Trophoblast cell (in vitro differentiated cells and primary cell): ENCODE measurements at regions not wholly inside any gene's neighbourhood (a gene's known extent, or its start where the extent isn't known, plus 50 kb on each side); places are given as distances from the start of the nearest gene placed in this dataset.

ENCODE experiments used
- DNase-seq, 2 donors: peaks; one replicate each; pipeline ENCODE4 v3.0.0-alpha.2; 2016
- H2AFZ ChIP-seq: 2 replicates; pipeline ENCODE4 v1.6.1; 2013; ENCODE audit warnings: low read length, moderate library complexity, mild to moderate bottlenecking; ENCODE audit not compliant: insufficient read depth, poor library complexity
- H2AK5ac ChIP-seq: 2 replicates; pipeline ENCODE4 v1.6.1; 2013; ENCODE audit warnings: mild to moderate bottlenecking, low read length
- H2BK120ac ChIP-seq: 2 replicates; pipeline ENCODE4 v1.6.1; 2013; ENCODE audit warnings: low read length, mild to moderate bottlenecking, moderate library complexity; ENCODE audit not compliant: insufficient read depth, poor library complexity
- H2BK12ac ChIP-seq: 2 replicates; pipeline ENCODE4 v1.6.1; 2013; ENCODE audit warnings: mild to moderate bottlenecking, low read length, moderate library complexity
- H2BK5ac ChIP-seq: 2 replicates; pipeline ENCODE4 v1.6.1; 2013; ENCODE audit warnings: low read length, low read depth, moderate library complexity, mild to moderate bottlenecking; ENCODE audit not compliant: poor library complexity
- H3K14ac ChIP-seq: 2 replicates; pipeline ENCODE4 v1.6.1; 2013; ENCODE audit warnings: mild to moderate bottlenecking, low read length
- H3K18ac ChIP-seq: 2 replicates; pipeline ENCODE4 v1.6.1; 2013; ENCODE audit warnings: mild to moderate bottlenecking, low read length
- H3K23ac ChIP-seq: 2 replicates; pipeline ENCODE4 v1.6.1; 2013; ENCODE audit warnings: low read length
- H3K27ac ChIP-seq: 2 replicates; pipeline ENCODE4 v1.5.1; 2013; ENCODE audit warnings: low read depth, mild to moderate bottlenecking, inconsistent platforms, low read length, moderate library complexity
- H3K27me3 ChIP-seq: 2 replicates; pipeline ENCODE4 v1.6.1; 2013; ENCODE audit warnings: inconsistent platforms, mild to moderate bottlenecking, low read length, moderate library complexity; ENCODE audit not compliant: insufficient read depth
- H3K36me3 ChIP-seq, 2 experiments: 1 replicate in 1 of 2; 2 replicates in 1 of 2; pipeline ENCODE4 v1.6.1; 2013; ENCODE audit warnings: low read length in 2 of 2, mild to moderate bottlenecking in 2 of 2, moderate library complexity in 1 of 2; ENCODE audit not compliant: insufficient read depth in 2 of 2, control insufficient read depth in 1 of 2
- H3K4ac ChIP-seq: 2 replicates; pipeline ENCODE4 v1.6.1; 2013; ENCODE audit warnings: low read depth, mild to moderate bottlenecking, low read length, moderate library complexity
- H3K4me1 ChIP-seq, 2 experiments: 1 replicate in 1 of 2; 2 replicates in 1 of 2; pipeline ENCODE4 v1.6.1; 2013; ENCODE audit warnings: low read length in 2 of 2, mild to moderate bottlenecking in 2 of 2, moderate library complexity in 1 of 2; ENCODE audit not compliant: insufficient read depth in 2 of 2, control insufficient read depth in 1 of 2
- H3K4me2 ChIP-seq: 2 replicates; pipeline ENCODE4 v1.6.1; 2013; ENCODE audit warnings: inconsistent platforms, mild to moderate bottlenecking, low read length, moderate library complexity
- H3K4me3 ChIP-seq: 2 replicates; pipeline ENCODE4 v1.5.1; 2013; ENCODE audit warnings: mild to moderate bottlenecking, low read depth, low read length, inconsistent platforms
- H3K79me1 ChIP-seq: one replicate; pipeline ENCODE4 v1.6.1; 2013; ENCODE audit warnings: low read length
- H3K79me2 ChIP-seq: 2 replicates; pipeline ENCODE4 v1.6.1; 2013; ENCODE audit warnings: low read length, mild to moderate bottlenecking; ENCODE audit not compliant: control insufficient read depth, insufficient read depth, poor library complexity
- H3K9ac ChIP-seq: 2 replicates; pipeline ENCODE4 v1.6.1; 2013; ENCODE audit warnings: mild to moderate bottlenecking, low read length
- H3K9me3 ChIP-seq: 2 replicates; pipeline ENCODE4 v1.6.1; 2013; ENCODE audit warnings: low read depth, mild to moderate bottlenecking, control low read depth, inconsistent platforms, low read length; ENCODE audit not compliant: insufficient read depth
- H4K12ac ChIP-seq: 2 replicates; pipeline ENCODE4 v1.6.1; 2013; ENCODE audit warnings: low read depth, mild to moderate bottlenecking, low read length, moderate library complexity
- H4K8ac ChIP-seq: 2 replicates; pipeline ENCODE4 v1.6.1; 2013; ENCODE audit warnings: low read depth, mild to moderate bottlenecking, low read length, moderate library complexity
- H4K91ac ChIP-seq: one replicate; pipeline ENCODE4 v1.6.1; 2013; ENCODE audit warnings: low read depth, mild to moderate bottlenecking, low read length, moderate library complexity
- WGBS: extraction: QIAGEN DNeasy Blood & Tissue Kit; methylation state at CpG from one replicate; pipeline ENCODE4 v1.1.7; 2013; ENCODE audit warnings: missing lambda C conversion rate; ENCODE audit not compliant: insufficient read length, insufficient coverage; ENCODE audit errors: extremely low coverage; 5-methylcytosine and 5-hydroxymethylcytosine counted together

DNA sequence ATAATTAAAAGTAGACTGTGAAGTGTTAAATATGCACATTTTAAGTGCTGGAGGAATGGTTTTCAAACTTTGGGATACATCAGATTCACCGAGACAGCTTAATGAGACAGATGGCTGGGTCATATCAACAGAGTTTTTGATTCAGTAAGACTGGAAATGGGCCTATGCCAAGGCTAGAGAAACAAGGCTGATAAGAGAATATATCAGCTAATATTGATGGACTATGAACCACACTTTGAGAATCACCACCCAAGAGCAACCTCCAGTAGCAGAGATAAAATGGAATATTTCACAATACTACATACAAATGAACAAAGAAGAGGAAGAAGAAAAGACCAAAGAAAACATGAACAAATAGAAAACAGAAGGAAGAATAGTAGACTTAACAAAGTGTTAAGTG, 450.2 kb upstream of the KLHL29 start:
- H4K12ac ChIP-seq = no peak overlapping the region
- H3K79me1 ChIP-seq = no peaks in the 10 kb centered on the region
- H3K27me3 ChIP-seq = no peaks in the 10 kb centered on the region
- H3K36me3 ChIP-seq = no peaks in the 10 kb centered on the region
- H4K91ac ChIP-seq = no peak overlapping the region
- DNase-seq = no peak
- no peak overlapping the region for H3K4me2 ChIP-seq
- H3K18ac ChIP-seq = no peak overlapping the region
- H3K23ac ChIP-seq = no peak overlapping the region
- H2BK120ac ChIP-seq = no peak overlapping the region
- no peak overlapping the region for H2AFZ ChIP-seq
- H3K4ac ChIP-seq = no peak overlapping the region
- H3K27ac ChIP-seq = no peak overlapping the region
- no peak overlapping the region for H3K14ac ChIP-seq
- no peak overlapping the region for H3K4me3 ChIP-seq
- no peaks in the 10 kb centered on the region for H3K4me1 ChIP-seq
- no peak overlapping the region for H2BK5ac ChIP-seq
- no peaks in the 10 kb centered on the region for H3K9me3 ChIP-seq
- no CpG with 5 or more reads among the region's 1 CpG for WGBS
- no peaks in the 10 kb centered on the region for H3K79me2 ChIP-seq
- H3K9ac ChIP-seq = no peak overlapping the region
- no peak overlapping the region for H2AK5ac ChIP-seq
- H4K8ac ChIP-seq = no peak overlapping the region
- no peak overlapping the region for H2BK12ac ChIP-seq

DNA sequence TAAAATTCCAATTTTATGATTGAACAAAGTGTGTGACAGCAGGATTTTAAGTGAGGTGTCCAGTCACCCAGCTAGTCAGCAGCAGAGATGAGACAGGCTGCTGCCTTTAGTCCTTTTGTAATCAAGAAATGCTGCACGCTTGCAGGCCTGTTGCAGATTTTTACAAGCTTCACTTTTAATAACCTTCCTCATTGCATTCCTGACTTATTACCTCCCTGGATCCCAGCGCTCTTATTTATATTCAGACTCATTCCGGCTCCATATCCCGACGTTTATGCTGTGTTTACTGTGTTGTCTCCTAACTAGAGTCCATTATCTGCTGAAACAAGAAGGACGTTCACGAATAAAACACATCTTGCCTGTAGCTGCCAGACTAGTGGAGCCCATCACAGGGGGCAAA, 442.5 kb upstream of the KLHL29 start:
- H4K91ac ChIP-seq = no peak overlapping the region
- H3K27ac ChIP-seq = no peak overlapping the region
- no peak overlapping the region for H3K14ac ChIP-seq
- no peak overlapping the region for H2BK120ac ChIP-seq
- no peak overlapping the region for H2BK5ac ChIP-seq
- H3K27me3 ChIP-seq = no peaks in the 10 kb centered on the region
- no CpG with 5 or more reads among the region's 7 CpGs for WGBS
- peaks cover under 1% of the 10 kb centered on the region for H3K9me3 ChIP-seq
- no peak overlapping the region for H3K4me2 ChIP-seq
- H3K4ac ChIP-seq = no peak overlapping the region
- no peaks in the 10 kb centered on the region for H3K36me3 ChIP-seq
- H2BK12ac ChIP-seq = no peak overlapping the region
- no peak overlapping the region for H4K8ac ChIP-seq
- no peak overlapping the region for H2AFZ ChIP-seq
- no peak for DNase-seq
- H3K23ac ChIP-seq = no peak overlapping the region
- H3K79me1 ChIP-seq = no peaks in the 10 kb centered on the region
- no peak overlapping the region for H4K12ac ChIP-seq
- no peaks in the 10 kb centered on the region for H3K79me2 ChIP-seq
- H3K4me1 ChIP-seq = no peaks in the 10 kb centered on the region
- H3K9ac ChIP-seq = no peak overlapping the region
- H2AK5ac ChIP-seq = no peak overlapping the region
- H3K4me3 ChIP-seq = no peak overlapping the region
- no peak overlapping the region for H3K18ac ChIP-seq

DNA sequence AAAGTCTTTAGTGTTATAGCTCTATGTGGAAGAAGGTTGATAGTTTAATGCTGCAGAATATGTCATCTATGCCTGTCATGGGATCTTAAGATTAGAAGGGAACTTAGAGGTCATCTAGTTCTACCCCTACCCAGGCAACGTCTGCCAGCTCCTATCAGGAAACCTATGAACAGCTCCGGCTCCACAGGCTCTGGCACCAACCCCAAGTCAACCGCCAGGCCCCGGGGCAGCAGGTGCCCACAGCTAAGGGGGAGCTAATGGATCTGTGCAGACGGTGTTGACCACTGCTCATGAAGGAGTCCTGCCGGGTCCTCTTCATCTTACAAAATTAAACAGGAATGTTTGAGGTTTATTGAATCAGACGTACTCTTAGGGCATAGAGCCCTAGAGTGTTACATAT, 440.8 kb upstream of the KLHL29 start:
- no peak overlapping the region for H3K14ac ChIP-seq
- no peaks in the 10 kb centered on the region for H3K36me3 ChIP-seq
- no peak overlapping the region for H2AFZ ChIP-seq
- H3K27ac ChIP-seq = no peak overlapping the region
- no peaks in the 10 kb centered on the region for H3K4me1 ChIP-seq
- H3K79me1 ChIP-seq = no peaks in the 10 kb centered on the region
- H2AK5ac ChIP-seq = no peak overlapping the region
- no peak overlapping the region for H3K4ac ChIP-seq
- no peak overlapping the region for H4K12ac ChIP-seq
- no peak overlapping the region for H3K18ac ChIP-seq
- no peak overlapping the region for H4K91ac ChIP-seq
- no peak overlapping the region for H2BK120ac ChIP-seq
- H3K4me2 ChIP-seq = no peak overlapping the region
- no peak overlapping the region for H3K4me3 ChIP-seq
- no CpG with 5 or more reads among the region's 7 CpGs for WGBS
- H4K8ac ChIP-seq = no peak overlapping the region
- no peak overlapping the region for H3K9ac ChIP-seq
- no peaks in the 10 kb centered on the region for H3K27me3 ChIP-seq
- peaks cover 2% of the 10 kb centered on the region for H3K9me3 ChIP-seq
- no peak overlapping the region for H2BK12ac ChIP-seq
- no peak for DNase-seq
- no peaks in the 10 kb centered on the region for H3K79me2 ChIP-seq
- no peak overlapping the region for H2BK5ac ChIP-seq
- H3K23ac ChIP-seq = no peak overlapping the region

DNA sequence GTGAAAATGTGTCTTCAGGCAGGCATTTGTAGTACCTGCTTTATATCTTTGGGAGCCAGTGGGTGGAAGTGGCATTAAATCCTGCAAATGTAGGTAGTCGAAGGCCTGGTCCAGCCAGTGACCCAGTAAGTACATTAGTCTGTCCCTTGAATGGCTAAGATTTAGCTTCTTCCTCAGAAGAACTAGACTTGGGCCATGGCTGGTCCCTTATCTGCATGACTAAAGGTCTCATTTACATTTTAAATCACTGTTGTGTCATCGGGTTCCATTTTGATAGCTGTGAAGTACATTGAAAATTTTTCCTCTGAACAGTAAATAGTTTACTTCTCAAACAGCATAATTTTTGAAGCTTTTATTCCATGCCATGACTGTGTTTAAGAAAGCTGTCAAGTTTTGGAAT, 438.4 kb upstream of the KLHL29 start:
- no peak overlapping the region for H3K9ac ChIP-seq
- H3K27ac ChIP-seq = no peak overlapping the region
- no peak overlapping the region for H2AFZ ChIP-seq
- no peak overlapping the region for H3K18ac ChIP-seq
- H3K79me2 ChIP-seq = no peaks in the 10 kb centered on the region
- no peak overlapping the region for H4K8ac ChIP-seq
- H2BK120ac ChIP-seq = no peak overlapping the region
- H3K4me2 ChIP-seq = no peak overlapping the region
- H3K9me3 ChIP-seq = peaks cover 2% of the 10 kb centered on the region
- H3K23ac ChIP-seq = no peak overlapping the region
- H3K27me3 ChIP-seq = no peaks in the 10 kb centered on the region
- no peaks in the 10 kb centered on the region for H3K36me3 ChIP-seq
- no peak overlapping the region for H3K14ac ChIP-seq
- H3K4me3 ChIP-seq = no peak overlapping the region
- no peaks in the 10 kb centered on the region for H3K79me1 ChIP-seq
- no peak overlapping the region for H2BK12ac ChIP-seq
- H4K12ac ChIP-seq = no peak overlapping the region
- WGBS = no CpG with 5 or more reads among the region's 2 CpGs
- no peaks in the 10 kb centered on the region for H3K4me1 ChIP-seq
- H2BK5ac ChIP-seq = no peak overlapping the region
- H2AK5ac ChIP-seq = no peak overlapping the region
- no peak for DNase-seq
- H4K91ac ChIP-seq = no peak overlapping the region
- H3K4ac ChIP-seq = no peak overlapping the region
